SK-MEL-5 (cell line): ENCODE measurements at regions not wholly inside any gene's neighbourhood (a gene's known extent, or its start where the extent isn't known, plus 50 kb on each side); places are given as distances from the start of the nearest gene placed in this dataset.
"Not testable (repeated sequence)": the region's sequence is repeated elsewhere in the genome, so short reads cannot be mapped to it uniquely, and the experiment has no call there.

Experiments
- DNase-seq: peaks from one replicate; pipeline ENCODE4 v3.0.0-alpha.2; 2016; ENCODE audit warnings: low read depth, low spot score
- in situ Hi-C: cut with HindIII; loops from 2 replicates; pipeline ENCODE4 v1.10.0; 2016; ENCODE audit warnings: low sequenced_read_pairs, high pct_unique_total_duplicates, low pct_unique_long_range_greater_than_20kb
- small RNA-seq, 2 experiments: library from RNA; depleted of rRNA; stranded (forward); fragments of <200 nt; gene quantifications; one replicate each; pipeline ENCODE3, GENCODE V24; 2014

GRCh38 chr7:81005254-81005653, 86.4 kb upstream of the SEMA3C start:
- no peak for DNase-seq
- in situ Hi-C loops = no loop called here

GRCh38 chr7:81004098-81004497, 85.2 kb upstream of the SEMA3C start:
- in situ Hi-C loops = no loop called here
- peak; percentile 21 for DNase-seq

GRCh38 chr7:81003326-81003725, 84.5 kb upstream of the SEMA3C start:
- in situ Hi-C loops = no loop called here
- no peak for DNase-seq

- in situ Hi-C loops = no loop called here
- no peak for DNase-seq
Observed at GRCh38 chr7:81002421-81002820, 83.6 kb upstream of the SEMA3C start.

- in situ Hi-C loops = no loop called here
Observed at GRCh38 chr7:80999771-81000170, 80.9 kb upstream of the SEMA3C start.

GRCh38 chr7:80999100-80999499, 80.2 kb upstream of the SEMA3C start:
- in situ Hi-C loops = no loop called here
- DNase-seq = no peak

More at GRCh38 chr7:80999771-81000170, 80.9 kb upstream of the SEMA3C start:
- DNase-seq = peak; percentile 70

- in situ Hi-C loops = no loop called here
- no peak for DNase-seq
Observed at GRCh38 chr7:80997841-80998240, 79.0 kb upstream of the SEMA3C start.

GRCh38 chr7:80996236-80996635, 77.4 kb upstream of the SEMA3C start:
- in situ Hi-C loops, DNase-seq: not testable (repeated sequence)

GRCh38 chr7:80991654-80992053, 72.8 kb upstream of the SEMA3C start:
- in situ Hi-C loops = no loop called here
- DNase-seq = no peak

- in situ Hi-C loops = no loop called here
- DNase-seq = no peak
Observed at GRCh38 chr7:80984619-80985018, 65.8 kb upstream of the SEMA3C start.

- in situ Hi-C loops = no loop called here
- no peak for DNase-seq
Observed at GRCh38 chr7:80981405-80981804, 62.6 kb upstream of the SEMA3C start.

- no peak for DNase-seq
- in situ Hi-C loops = no loop called here
Observed at GRCh38 chr7:80977751-80978150, 58.9 kb upstream of the SEMA3C start.

- DNase-seq = no peak
- in situ Hi-C loops = no loop called here
Observed at GRCh38 chr7:80974396-80975358, 55.8 kb upstream of the SEMA3C start.

- DNase-seq = no peak
- in situ Hi-C loops = no loop called here
Observed at GRCh38 chr7:80971225-80971624, 52.4 kb upstream of the SEMA3C start.

Small RNAs in the stretch of these regions (small RNA-seq; reads per million reads assigned to genes)
- gene AC004866.1 = 0 reads per million in 2 experiments
